Stimulated activated CD8-positive, alpha-beta memory T cell treated with anti-CD3 and anti-CD28 coated beads, Interleukin-4, amount 100 ng/mL, for 4 hours (primary cell): ENCODE measurements at regions not wholly inside any gene's neighbourhood (a gene's known extent, or its start where the extent isn't known, plus 50 kb on each side); places are given as distances from the start of the nearest gene placed in this dataset.
"Not testable (repeated sequence)": the region's sequence is repeated elsewhere in the genome, so short reads cannot be mapped to it uniquely, and the experiment has no call there.

Experiments
- DNase-seq, 2 donors: peaks; one replicate each; pipeline ENCODE4 v3.0.0-alpha.2; 2020; ENCODE audit warnings: low read depth in 2 of 2, low spot score in 1 of 2

- no peak for DNase-seq
Observed at GRCh38 chr11:70587075-70587389, 188.7 kb downstream of the CTTN start.

GRCh38 chr11:70590356-70590991 is 192.1 kb downstream of the CTTN start:
- DNase-seq, result no peak

GRCh38 chr11:70592641-70593165 is 194.4 kb downstream of the CTTN start:
- DNase-seq, result no peak

- DNase-seq, result no peak
Observed at GRCh38 chr11:70593446-70593983, 195.2 kb downstream of the CTTN start.

GRCh38 chr11:70594031-70594430 is 195.7 kb downstream of the CTTN start:
- no peak for DNase-seq

- no peak for DNase-seq
Observed at GRCh38 chr11:70594606-70595005, 196.3 kb downstream of the CTTN start.

GRCh38 chr11:70595016-70595415 is 196.7 kb downstream of the CTTN start:
- DNase-seq, result no peak

- DNase-seq, result no peak
Observed at GRCh38 chr11:70595452-70595851, 197.1 kb downstream of the CTTN start.

GRCh38 chr11:70596091-70596490 is 197.8 kb downstream of the CTTN start:
- DNase-seq, result no peak

- no peak for DNase-seq
Observed at GRCh38 chr11:70597006-70597555, 198.8 kb downstream of the CTTN start.

GRCh38 chr11:70597751-70598625 is 199.7 kb downstream of the CTTN start:
- no peak for DNase-seq

- DNase-seq, result not testable (repeated sequence)
Observed at GRCh38 chr11:70600911-70601415, 202.6 kb downstream of the CTTN start.

- no peak for DNase-seq
Observed at GRCh38 chr11:70601861-70602538, 203.7 kb downstream of the CTTN start.

- no peak for DNase-seq
Observed at GRCh38 chr11:70603114-70603755, 204.9 kb downstream of the CTTN start.

GRCh38 chr11:70603756-70604211 is 205.5 kb downstream of the CTTN start:
- no peak for DNase-seq

GRCh38 chr11:70604221-70604620 is 205.9 kb downstream of the CTTN start:
- no peak for DNase-seq

- DNase-seq, result no peak
Observed at GRCh38 chr11:70604630-70605467, 206.5 kb downstream of the CTTN start.

GRCh38 chr11:70605468-70605815 is 207.1 kb downstream of the CTTN start:
- DNase-seq, result no peak

- DNase-seq, result no peak
Observed at GRCh38 chr11:70605846-70606245, 207.5 kb downstream of the CTTN start.
